ENCODE measurements at regions not wholly inside any gene's neighbourhood (a gene's known extent, or its start where the extent isn't known, plus 50 kb on each side); places are given as distances from the start of the nearest gene placed in this dataset.

GRCh38 chrX:117744958-117745357, 371.7 kb downstream of the KLHL13 start:
- TF ChIP-seq, protein P1, sequence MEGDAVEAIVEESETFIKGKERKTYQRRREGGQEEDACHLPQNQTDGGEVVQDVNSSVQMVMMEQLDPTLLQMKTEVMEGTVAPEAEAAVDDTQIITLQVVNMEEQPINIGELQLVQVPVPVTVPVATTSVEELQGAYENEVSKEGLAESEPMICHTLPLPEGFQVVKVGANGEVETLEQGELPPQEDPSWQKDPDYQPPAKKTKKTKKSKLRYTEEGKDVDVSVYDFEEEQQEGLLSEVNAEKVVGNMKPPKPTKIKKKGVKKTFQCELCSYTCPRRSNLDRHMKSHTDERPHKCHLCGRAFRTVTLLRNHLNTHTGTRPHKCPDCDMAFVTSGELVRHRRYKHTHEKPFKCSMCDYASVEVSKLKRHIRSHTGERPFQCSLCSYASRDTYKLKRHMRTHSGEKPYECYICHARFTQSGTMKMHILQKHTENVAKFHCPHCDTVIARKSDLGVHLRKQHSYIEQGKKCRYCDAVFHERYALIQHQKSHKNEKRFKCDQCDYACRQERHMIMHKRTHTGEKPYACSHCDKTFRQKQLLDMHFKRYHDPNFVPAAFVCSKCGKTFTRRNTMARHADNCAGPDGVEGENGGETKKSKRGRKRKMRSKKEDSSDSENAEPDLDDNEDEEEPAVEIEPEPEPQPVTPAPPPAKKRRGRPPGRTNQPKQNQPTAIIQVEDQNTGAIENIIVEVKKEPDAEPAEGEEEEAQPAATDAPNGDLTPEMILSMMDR (IDR thresholded peaks at IDR 0.05), result no peak
- no peak for TF ChIP-seq EP300 (IDR thresholded peaks at IDR 0.05)

Data from ovary (tissue), 3 donors.